HG03280 (cell line): ENCODE measurements at regions not wholly inside any gene's neighbourhood (a gene's known extent, or its start where the extent isn't known, plus 50 kb on each side); places are given as distances from the start of the nearest gene placed in this dataset.
"Not testable (repeated sequence)": the region's sequence is repeated elsewhere in the genome, so short reads cannot be mapped to it uniquely, and the experiment has no call there.

ENCODE experiments used
- ATAC-seq: cut with Tn5 transposase; IDR thresholded peaks from one replicate; pipeline ENCODE4 v1.9.1; 2021; ENCODE audit warnings: mild to moderate bottlenecking, moderate library complexity; ENCODE audit not compliant: unreplicated experiment

- ATAC-seq: not testable (repeated sequence)
Measured at GRCh38 chr3:143175940-143176894, 56.6 kb downstream of the CHST2 start.

DNA sequence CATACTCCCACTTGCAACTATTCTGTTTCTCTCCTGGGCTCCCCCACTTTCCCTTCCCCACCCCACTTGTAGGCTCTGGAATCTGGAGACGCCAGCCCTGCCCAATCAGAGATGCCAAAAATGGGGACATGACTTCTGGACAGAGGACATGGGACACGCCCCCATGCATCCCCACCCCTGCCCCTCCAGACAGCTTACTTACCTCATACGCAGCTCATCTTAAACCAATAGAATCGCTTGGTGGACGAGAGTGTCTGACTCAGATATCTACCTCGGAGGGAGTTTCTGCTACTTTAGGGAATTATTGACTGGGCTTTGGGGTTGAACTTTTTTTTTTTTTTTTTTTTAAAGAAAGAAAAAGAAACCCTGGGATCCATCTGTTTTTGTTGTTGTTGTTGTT lies 58.4 kb downstream of the CHST2 start:
- ATAC-seq: not testable (repeated sequence)

GRCh38 chr3:143178775-143179548 lies 59.4 kb downstream of the CHST2 start:
- ATAC-seq: not testable (repeated sequence)

- ATAC-seq: no peak
Measured at GRCh38 chr3:143179603-143180002, 60.0 kb downstream of the CHST2 start.

GRCh38 chr3:143180860-143181259 lies 61.3 kb downstream of the CHST2 start:
- ATAC-seq: not testable (repeated sequence)

DNA sequence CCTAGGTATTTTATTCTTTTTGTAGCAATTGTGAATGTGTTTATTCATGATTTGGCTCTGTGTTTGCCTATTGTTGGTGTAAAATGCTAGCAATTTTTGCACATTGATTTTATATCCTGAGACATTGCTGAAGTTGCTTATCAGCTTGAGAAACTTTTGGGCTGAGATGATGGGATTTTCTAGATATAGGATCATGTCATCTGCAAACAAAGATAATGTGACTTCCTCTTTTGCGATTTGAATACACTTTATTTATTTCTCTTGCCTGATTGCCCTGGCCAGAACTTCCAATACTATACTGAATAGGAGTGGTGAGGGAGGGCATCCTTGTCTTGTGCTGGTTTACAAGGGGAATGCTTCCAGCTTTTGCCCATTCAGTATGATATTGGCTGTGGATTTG lies 62.4 kb downstream of the CHST2 start:
- not testable (repeated sequence) for ATAC-seq

DNA sequence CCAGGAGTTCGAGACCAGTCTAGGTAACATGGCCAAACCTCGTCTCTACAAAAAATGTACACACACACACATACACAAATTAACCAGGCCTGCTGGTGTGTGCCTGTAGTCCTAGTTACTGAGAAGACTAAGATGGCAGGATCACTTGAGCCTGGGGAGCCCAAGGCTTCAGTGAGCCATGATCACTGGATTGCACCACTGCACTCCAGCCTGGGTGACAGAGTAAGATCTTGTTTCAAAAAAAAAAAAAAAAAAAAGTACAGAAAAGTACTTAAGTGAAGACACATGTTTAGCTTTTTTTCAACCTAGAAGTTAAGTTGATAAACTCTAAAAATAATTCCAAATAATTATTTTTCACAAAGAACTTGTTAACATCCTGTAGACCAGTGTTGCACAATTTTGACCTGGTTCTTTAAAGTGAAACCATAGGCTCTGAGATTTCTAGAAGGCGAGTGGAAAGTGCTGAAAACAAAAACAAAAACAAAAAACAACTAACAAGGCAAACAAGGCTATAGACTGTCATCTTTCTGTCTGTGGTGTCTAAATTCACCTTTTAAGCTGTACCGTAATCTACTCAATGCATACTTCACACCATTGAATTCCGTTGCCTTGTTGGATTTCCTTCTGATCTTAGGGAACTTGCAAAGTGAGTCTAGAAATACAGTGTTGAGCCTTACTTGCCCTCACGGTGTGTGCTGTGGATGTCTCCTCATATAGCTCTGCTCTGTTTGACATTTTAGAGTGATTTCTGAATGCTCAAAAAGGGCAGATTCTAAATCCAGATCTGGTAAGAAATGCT lies 63.5 kb downstream of the CHST2 start:
- ATAC-seq: no peak

DNA sequence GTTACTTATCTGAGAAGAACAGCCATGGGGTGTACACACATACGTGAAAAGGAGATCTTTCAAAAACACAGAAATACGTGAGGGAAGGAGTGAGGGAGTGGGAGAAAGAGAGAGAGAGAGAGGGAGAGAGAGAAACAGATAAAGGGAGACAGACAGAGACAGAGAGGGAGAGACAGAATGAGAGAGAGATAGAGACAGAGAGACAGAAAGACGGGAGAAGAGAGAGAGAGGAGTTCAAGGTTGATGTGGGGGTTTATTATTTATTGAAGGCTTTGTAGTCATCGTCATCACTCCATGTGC lies 64.0 kb downstream of the CHST2 start:
- no peak for ATAC-seq

DNA sequence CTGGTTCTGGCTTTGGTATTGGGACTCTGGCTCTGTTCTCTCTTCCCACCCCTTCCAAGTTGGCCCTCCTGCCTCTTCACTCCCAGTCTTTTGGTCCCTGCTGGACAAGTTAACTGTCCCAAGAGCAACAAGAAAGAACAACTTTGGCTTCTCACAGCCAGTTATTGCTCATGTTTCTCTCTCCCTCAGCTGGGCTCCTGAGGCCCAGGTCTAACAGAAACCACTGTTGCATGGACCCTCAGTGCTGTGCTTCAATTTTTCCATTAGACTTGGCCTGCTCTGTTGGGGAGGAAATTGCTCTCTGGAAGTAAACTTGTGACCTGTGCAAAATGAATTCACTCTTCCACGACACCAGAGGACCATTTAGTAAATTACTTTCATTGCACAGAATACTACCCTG lies 64.5 kb downstream of the CHST2 start:
- ATAC-seq: no peak

GRCh38 chr3:143185401-143185800 lies 65.8 kb downstream of the CHST2 start:
- ATAC-seq: no peak

DNA sequence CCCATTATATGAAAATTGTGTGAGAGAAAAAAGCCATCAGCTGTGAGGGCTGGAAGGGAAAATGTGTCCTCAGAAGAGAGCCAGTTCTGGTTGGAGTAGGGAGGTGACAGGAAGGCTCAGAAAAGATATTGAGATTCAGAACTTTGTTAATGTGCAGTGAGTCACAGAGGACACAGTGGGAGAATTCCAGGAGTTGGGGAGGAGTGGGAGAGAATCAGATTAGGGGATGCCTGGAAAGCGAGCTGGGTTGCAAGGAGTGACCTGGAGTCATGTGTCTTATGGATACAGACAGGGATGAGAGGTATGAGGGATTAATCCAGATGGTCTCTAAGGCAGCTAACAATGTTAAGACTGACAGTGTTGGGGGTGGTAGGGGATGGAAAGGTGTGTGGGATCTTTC lies 67.5 kb downstream of the CHST2 start:
- ATAC-seq: no peak

DNA sequence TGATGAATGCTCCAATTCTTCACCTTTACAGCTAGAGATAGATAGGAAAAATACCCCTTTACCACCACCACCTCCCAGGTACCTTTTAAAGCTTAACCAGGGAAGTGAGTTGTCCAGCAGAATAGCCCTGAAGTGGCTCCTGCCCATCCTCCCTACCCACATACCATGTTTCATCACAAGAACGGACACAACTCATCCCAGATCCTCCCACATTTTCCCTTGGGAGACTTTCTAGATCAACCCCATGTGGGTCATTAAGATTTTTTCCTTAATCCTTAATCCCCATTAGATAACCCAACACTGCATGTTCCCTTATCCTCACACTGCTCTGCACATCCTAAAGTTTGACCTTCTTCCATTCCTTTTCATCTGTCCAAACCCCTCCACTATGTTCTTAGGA lies 69.3 kb downstream of the CHST2 start:
- no peak for ATAC-seq

- ATAC-seq: no peak
Measured at GRCh38 chr3:143190101-143190500, 70.5 kb downstream of the CHST2 start.

GRCh38 chr3:143192193-143192592 lies 72.6 kb downstream of the CHST2 start:
- no peak for ATAC-seq

GRCh38 chr3:143200001-143200924 lies 80.7 kb downstream of the CHST2 start:
- ATAC-seq: no peak

GRCh38 chr3:143201045-143201444 lies 81.5 kb downstream of the CHST2 start:
- no peak for ATAC-seq

DNA sequence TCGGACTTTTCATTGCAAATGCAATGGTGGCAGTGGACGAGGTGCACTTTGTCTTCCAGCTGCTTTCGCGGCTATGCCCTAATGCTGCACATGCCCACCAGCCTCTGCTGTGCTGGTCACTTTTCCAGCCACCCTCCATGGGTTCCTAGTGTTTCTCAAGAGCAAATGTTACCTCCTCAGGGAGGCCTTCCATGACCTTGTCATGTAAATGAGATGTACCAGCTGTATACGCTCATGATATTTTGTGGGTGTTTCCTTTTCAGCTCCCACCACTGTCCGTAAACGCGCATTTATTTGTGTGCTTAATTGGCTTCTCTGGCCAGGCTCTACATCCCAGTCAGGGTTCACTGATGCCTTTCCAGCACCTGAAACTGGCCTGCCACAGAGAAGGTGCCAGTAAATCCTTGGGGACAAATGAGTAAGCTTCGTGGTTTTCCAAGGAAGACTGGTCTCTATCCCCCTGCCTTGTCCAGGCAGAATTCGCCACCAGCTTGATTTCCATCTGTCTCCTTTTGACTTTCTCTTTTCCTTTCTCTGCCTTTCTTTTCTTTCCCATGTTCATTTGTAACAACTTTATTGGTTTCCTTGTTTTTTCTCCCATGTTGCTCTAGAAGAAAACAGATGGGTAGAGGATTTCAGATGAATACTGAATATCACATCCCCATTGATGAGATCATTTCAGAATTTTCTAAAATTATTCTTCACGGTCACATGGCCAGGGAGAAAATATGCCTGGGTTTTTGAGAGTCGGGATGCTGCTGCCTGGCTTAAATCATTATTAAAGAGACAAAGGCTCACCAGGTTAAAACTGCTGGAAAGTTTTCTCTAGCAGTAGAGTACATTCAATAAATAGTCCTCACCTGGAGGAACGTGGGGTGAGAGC lies 82.5 kb downstream of the CHST2 start:
- no peak for ATAC-seq

GRCh38 chr3:143203142-143203541 lies 83.6 kb downstream of the CHST2 start:
- no peak for ATAC-seq

GRCh38 chr3:143203848-143204247 lies 84.3 kb downstream of the CHST2 start:
- no peak for ATAC-seq
